HEK293 (cell line): ENCODE measurements at regions not wholly inside any gene's neighbourhood (a gene's known extent, or its start where the extent isn't known, plus 50 kb on each side); places are given as distances from the start of the nearest gene placed in this dataset.

Experiments
- CTCF ChIP-seq: fragments of 450-650 bp; formaldehyde crosslinking; IDR thresholded peaks from 2 replicates; pipeline ENCODE4 v1.5.1; 2016; ENCODE audit warnings: missing biosample characterization, missing genetic modification characterization
- PRDM4 ChIP-seq: fragments of 450-650 bp; formaldehyde crosslinking; IDR thresholded peaks from 2 replicates; pipeline ENCODE4 v1.5.1; 2017; ENCODE audit warnings: missing biosample characterization, missing genetic modification characterization
- YY1 ChIP-seq: fragments of 450-650 bp; formaldehyde crosslinking; IDR thresholded peaks from 2 replicates; pipeline ENCODE4 v1.5.1; 2018; ENCODE audit warnings: missing biosample characterization, missing genetic modification characterization
- ZNF121 ChIP-seq: fragments of 450-650 bp; formaldehyde crosslinking; IDR thresholded peaks from 2 replicates; pipeline ENCODE4 v1.5.1; 2016; ENCODE audit warnings: missing biosample characterization, missing genetic modification characterization
- ZNF324 ChIP-seq: fragments of 450-650 bp; formaldehyde crosslinking; IDR thresholded peaks from 2 replicates; pipeline ENCODE4 v1.5.1; 2016; ENCODE audit warnings: missing biosample characterization, missing genetic modification characterization
- ZNF335 ChIP-seq: fragments of 450-650 bp; formaldehyde crosslinking; conservative IDR thresholded peaks from 2 replicates; pipeline ENCODE4 v1.5.1; 2016; ENCODE audit warnings: missing biosample characterization, missing genetic modification characterization
- ZNF624 ChIP-seq: fragments of 450-650 bp; formaldehyde crosslinking; IDR thresholded peaks from 2 replicates; pipeline ENCODE4 v1.5.1; 2017; ENCODE audit warnings: missing biosample characterization, missing genetic modification characterization
- ZNF837 ChIP-seq: fragments of 450-650 bp; formaldehyde crosslinking; IDR thresholded peaks from 2 replicates; pipeline ENCODE4 v1.5.1; 2016; ENCODE audit warnings: missing biosample characterization, missing genetic modification characterization
- ZSCAN18 ChIP-seq: fragments of 450-650 bp; formaldehyde crosslinking; IDR thresholded peaks from 2 replicates; pipeline ENCODE4 v1.5.1; 2016; ENCODE audit warnings: missing biosample characterization, missing genetic modification characterization
- ZSCAN30 ChIP-seq: fragments of 450-650 bp; IDR thresholded peaks from 2 replicates; pipeline ENCODE4 v1.5.1; 2018; ENCODE audit warnings: missing biosample characterization, mild to moderate bottlenecking, missing genetic modification characterization, moderate library complexity

- TF ChIP-seq ZSCAN18 (tag by site-specific recombination) = no peak
- no peak for TF ChIP-seq ZNF837
- TF ChIP-seq CTCF (tag by site-specific recombination) = no peak
- TF ChIP-seq PRDM4 (tag by site-specific recombination) = no peak
- no peak for TF ChIP-seq ZSCAN30
- TF ChIP-seq ZNF335 = no peak
- TF ChIP-seq YY1 (tag by site-specific recombination) = no peak
- TF ChIP-seq ZNF121 (tag by site-specific recombination) = no peak
- no peak for TF ChIP-seq ZNF624
- no peak for TF ChIP-seq ZNF324 (tag by site-specific recombination)
Observed at GRCh38 chr11:96627376-96627775, 237.6 kb downstream of the JRKL start.
